Midbrain (tissue), 1 donor: ENCODE measurements at regions not wholly inside any gene's neighbourhood (a gene's known extent, or its start where the extent isn't known, plus 50 kb on each side); places are given as distances from the start of the nearest gene placed in this dataset.
"Not testable (repeated sequence)": the region's sequence is repeated elsewhere in the genome, so short reads cannot be mapped to it uniquely, and the experiment has no call there.

Experiments
- DNase-seq: peaks from one replicate; lab custom pipeline; 2025; lab: John Stamatoyannopoulos, UW

GRCh38 chr5:24265306-24265705, 379.5 kb downstream of the CDH10 start:
- DNase-seq, result no peak

DNA sequence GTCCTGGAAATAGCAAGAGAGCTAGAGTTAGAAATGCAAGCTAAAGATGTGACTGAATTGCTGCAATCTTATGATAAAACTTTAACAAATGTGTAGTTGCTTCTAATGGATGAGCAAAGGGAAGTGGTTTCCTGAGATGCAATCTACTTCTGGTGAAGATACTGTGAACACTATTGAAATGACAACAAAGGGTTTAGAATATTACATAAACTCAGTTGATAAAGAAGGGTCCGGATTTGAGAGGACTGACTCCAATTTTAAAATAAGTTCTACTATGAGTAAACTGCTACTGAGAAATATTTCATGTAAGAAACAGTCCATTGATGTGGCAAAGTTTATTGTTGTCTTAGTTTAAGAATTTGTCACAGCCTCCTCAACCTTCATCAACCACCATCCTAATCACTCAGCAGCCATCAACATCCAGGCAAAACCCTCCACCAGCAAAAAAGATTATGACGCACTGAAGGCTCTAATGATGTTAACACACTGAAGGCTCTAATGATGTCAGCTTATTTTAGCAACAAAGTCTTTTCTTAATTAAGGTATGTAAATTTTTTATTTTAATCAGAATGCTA, 376.2 kb downstream of the CDH10 start:
- no peak for DNase-seq

DNA sequence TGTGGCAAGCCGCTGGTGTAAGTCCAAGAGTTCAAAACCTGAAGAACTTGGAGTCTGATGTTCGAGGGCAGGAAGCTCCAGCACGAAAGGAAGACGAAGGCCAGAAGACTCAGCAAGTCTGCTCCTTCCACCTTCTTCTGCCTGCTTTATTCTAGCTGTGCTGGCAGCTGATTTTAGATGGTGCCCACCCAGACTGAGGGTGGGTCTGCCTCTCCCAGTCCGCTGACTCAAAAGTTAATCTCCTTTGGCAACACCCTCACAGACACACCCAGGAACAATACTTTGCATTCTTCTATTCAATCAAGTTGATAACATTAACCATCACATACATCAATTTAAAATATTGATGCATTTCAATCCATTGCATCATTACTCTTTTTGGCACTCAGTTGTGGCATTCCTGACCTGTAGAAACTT, 373.1 kb downstream of the CDH10 start:
- DNase-seq, result not testable (repeated sequence)

DNA sequence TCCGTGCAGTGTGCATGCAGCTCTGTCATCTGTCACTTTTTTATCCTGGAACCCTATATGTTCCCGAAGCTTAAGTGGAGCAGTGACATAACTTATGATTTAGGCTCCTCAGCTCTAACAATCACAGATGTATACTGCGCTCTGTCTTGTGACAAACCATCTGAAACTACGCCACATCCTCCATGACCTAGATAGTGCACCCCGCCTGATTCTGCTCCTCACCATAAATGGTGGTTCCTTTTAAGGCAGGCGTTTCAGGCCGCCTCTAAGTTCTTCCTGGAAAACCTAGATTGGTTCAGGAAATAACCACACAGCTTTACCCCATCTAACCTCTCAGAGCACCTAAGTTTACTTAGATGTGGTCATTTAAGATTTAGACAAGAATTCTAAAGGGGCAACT, 372.0 kb downstream of the CDH10 start:
- no peak for DNase-seq

- no peak for DNase-seq
These were observed 364.6 kb downstream of the CDH10 start for GRCh38 chr5:24280215-24280614.

- no peak for DNase-seq
These were observed 363.0 kb downstream of the CDH10 start for GRCh38 chr5:24281818-24282217.

GRCh38 chr5:24289582-24290335, 355.0 kb downstream of the CDH10 start:
- no peak for DNase-seq

GRCh38 chr5:24290536-24290935, 354.2 kb downstream of the CDH10 start:
- no peak for DNase-seq

- no peak for DNase-seq
These were observed 352.9 kb downstream of the CDH10 start for GRCh38 chr5:24291916-24292315.

DNA sequence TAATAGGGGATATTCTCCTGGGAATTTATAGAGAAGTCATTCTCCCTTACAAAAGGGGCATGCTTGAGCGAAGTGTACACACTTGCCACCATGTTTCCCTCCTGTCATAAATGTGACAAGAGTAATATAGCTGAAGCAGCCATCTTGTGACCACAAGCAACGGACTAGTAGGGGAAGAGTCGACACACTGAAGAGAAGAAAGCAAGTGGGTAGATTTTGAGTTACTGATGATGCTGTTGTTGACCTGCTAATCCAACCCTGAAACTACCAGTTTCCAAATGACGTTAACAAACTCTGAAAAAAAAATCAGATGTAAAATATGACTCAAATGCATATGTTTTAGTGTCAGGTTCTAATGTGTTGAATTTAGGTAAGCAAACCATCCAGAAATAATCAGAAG, 350.4 kb downstream of the CDH10 start:
- no peak for DNase-seq

DNA sequence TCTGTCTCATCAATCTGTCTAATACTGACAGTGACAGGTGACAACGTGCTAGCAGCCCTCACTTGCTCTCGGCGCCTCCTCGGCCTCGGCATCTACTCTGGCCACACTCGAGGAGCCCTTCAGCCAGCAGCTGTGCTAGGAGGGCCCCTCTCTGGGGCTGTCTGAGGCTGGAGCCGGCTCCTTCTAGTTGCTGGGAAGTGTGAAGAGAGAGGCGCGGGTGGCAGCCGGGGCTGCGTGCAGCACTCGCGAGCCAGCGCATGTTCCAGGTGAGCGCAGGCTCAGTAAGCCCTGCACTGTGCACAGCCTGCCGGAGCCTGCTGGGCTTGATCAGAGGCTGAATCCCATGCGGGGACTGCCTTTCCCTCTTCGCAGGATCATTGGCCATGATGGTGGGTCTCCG, 330.7 kb downstream of the CDH10 start:
- no peak for DNase-seq

DNA sequence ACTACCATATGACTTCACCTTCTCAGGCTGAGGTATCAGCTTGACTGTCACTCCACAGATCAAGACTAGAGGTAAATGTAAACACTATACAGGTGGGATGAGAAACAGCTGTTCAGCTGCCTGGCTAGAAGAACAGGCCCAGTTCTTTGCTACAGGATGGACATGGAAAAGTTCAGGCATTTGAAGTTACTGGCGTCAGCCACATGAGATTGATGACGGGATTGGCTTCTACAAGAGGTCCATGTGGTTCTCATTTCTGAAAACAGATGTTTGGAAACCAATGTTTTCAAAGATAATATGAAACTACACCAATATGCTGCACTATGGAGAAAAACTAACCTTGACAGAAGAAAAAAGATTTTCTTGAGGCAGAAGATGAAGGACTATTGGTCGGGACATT, 324.1 kb downstream of the CDH10 start:
- no peak for DNase-seq

GRCh38 chr5:24325306-24325832, 319.4 kb downstream of the CDH10 start:
- no peak for DNase-seq

- no peak for DNase-seq
These were observed 313.2 kb downstream of the CDH10 start for GRCh38 chr5:24331531-24331930.

GRCh38 chr5:24347158-24347557, 297.6 kb downstream of the CDH10 start:
- no peak for DNase-seq

GRCh38 chr5:24351285-24351684, 293.5 kb downstream of the CDH10 start:
- no peak for DNase-seq

- no peak for DNase-seq
These were observed 291.8 kb downstream of the CDH10 start for GRCh38 chr5:24353016-24353415.

GRCh38 chr5:24353611-24354010, 291.2 kb downstream of the CDH10 start:
- no peak for DNase-seq

- DNase-seq, result no peak
These were observed 280.8 kb downstream of the CDH10 start for GRCh38 chr5:24363789-24364481.

- DNase-seq, result no peak
These were observed 280.1 kb downstream of the CDH10 start for GRCh38 chr5:24364711-24365110.

DNA sequence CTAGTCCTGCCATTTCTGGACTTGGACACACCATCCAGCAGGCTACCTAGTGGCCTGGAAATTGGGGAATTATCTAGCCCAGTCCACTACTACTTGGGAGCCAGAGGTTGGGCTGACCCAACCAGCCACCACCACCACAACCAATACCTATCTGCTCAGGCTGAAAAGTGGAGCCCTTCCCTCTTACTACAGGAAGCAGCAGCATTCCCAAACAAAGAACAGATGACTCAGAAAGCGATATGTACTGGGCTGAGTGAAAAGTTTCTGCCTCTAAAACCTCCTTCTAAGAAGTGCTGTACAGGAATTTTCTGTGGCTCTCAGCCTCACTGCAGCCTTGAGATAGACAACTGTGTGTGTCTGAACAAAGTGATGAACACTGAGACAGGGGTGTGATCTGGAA, 279.4 kb downstream of the CDH10 start:
- no peak for DNase-seq

DNA sequence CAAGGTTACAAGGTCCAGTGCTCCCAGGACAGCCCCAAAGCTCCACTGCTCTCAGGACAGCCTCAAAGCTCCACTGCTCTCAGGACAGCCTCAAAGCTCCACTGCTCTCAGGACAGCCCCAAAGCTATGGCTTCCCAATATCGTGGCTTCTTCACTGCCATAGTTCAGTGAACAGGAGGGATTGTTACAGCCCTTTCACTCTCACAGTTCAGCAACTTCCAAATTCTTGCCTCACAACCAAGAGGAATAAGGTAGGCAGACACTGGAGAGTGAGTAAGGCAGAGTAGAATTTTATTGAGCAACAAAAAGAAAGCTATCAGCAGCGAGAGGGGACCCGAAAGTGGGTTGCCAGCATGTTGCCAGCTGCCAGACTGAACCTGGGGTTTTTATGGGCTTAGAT, 277.6 kb downstream of the CDH10 start:
- no peak for DNase-seq

DNA sequence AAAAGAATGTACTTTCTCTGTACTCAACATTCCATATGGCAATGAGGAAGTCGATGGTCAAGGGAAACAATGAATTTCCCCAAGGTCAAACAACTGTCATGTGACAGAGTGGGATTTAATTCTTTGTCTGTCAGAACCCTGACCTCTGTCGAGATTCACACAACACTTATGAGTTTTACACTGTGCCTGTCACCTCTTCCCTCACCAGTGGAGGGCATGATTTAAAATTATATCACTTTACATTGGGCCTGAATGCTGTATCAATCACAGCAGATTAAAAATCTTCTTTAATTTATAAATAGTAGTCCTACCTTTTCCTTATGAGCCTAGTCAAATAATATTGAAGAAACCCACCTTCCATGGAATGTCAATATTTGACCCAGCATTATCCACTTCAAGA, 276.7 kb downstream of the CDH10 start:
- DNase-seq, result no peak
